SK-N-SH (cell line): ENCODE measurements at regions not wholly inside any gene's neighbourhood (a gene's known extent, or its start where the extent isn't known, plus 50 kb on each side); places are given as distances from the start of the nearest gene placed in this dataset.
"Not testable (repeated sequence)": the region's sequence is repeated elsewhere in the genome, so short reads cannot be mapped to it uniquely, and the experiment has no call there.

Experiments
- CTCF ChIA-PET: fragments of 300-600, 350-600 bp; formaldehyde crosslinking; extraction: SDS; loops from one replicate; lab custom pipeline; 2021; lab: Yijun Ruan, JAX
- POLR2A ChIA-PET: fragments of 350-600 bp; sonication (Branson Sonifier 250); formaldehyde crosslinking; extraction: SDS; loops from one replicate; lab custom pipeline; 2020; ENCODE audit warnings: antibody characterized with exemption, inconsistent platforms; lab: Yijun Ruan, JAX
- DNase-seq: peaks from one replicate; pipeline ENCODE4 v3.0.0; 2012
- H2AFZ ChIP-seq: fragments of 200-600 bp; sonication (generic); 2 replicates; pipeline ENCODE4 v1.8.1; 2016; ENCODE audit warnings: antibody characterized with exemption, mild to moderate bottlenecking, low read depth
- H3F3A ChIP-seq: fragments of 200-600 bp; sonication (generic); replicated peaks from 2 replicates; pipeline ENCODE3; 2016; ENCODE audit warnings: antibody characterized with exemption, mild to moderate bottlenecking; ENCODE audit not compliant: insufficient read depth
- H3K27ac ChIP-seq, 2 experiments: fragments of 200-500 bp in 1 of 2; fragments of 200-600 bp in 1 of 2; sonication (Bioruptor generic) in 1 of 2; sonication (generic), shearing (Covaris generic) in 1 of 2; 2 replicates each; pipeline versions ENCODE4 v1.5.1 to v1.6.1; 2014 to 2016; ENCODE audit warnings: low read depth in 2 of 2, inconsistent platforms in 1 of 2, low read length in 1 of 2, mild to moderate bottlenecking in 1 of 2, mixed read lengths in 1 of 2
- H3K27me3 ChIP-seq: fragments of 200-600 bp; sonication (generic), shearing (Covaris generic); 2 replicates; pipeline ENCODE4 v1.6.1; 2016; ENCODE audit warnings: mixed run types; ENCODE audit not compliant: insufficient read depth
- H3K36me3 ChIP-seq, 2 experiments: fragments of 200-500 bp in 1 of 2; fragments of 200-600 bp in 1 of 2; sonication (Bioruptor generic) in 1 of 2; sonication (generic) in 1 of 2; replicated peaks in 1 of 2; 2 replicates each; pipeline versions ENCODE3 to v1.5.1; 2014 to 2016; ENCODE audit warnings: low read length in 1 of 2, mild to moderate bottlenecking in 1 of 2; ENCODE audit not compliant: insufficient read depth in 2 of 2, control insufficient read depth in 1 of 2
- H3K4me1 ChIP-seq, 2 experiments: fragments of 200-500 bp in 1 of 2; fragments of 200-600 bp in 1 of 2; sonication (Bioruptor generic) in 1 of 2; sonication (generic), shearing (Covaris generic) in 1 of 2; 2 replicates each; pipeline versions ENCODE4 v1.5.1 to v1.6.1; 2014 to 2016; ENCODE audit warnings: low read depth in 1 of 2, low read length in 1 of 2, mixed run types in 1 of 2; ENCODE audit not compliant: insufficient read depth in 2 of 2, control insufficient read depth in 1 of 2
- H3K4me2 ChIP-seq: fragments of 200-600 bp; sonication (generic), shearing (Covaris generic); 2 replicates; pipeline ENCODE4 v1.6.1; 2017; ENCODE audit warnings: mixed run types
- H3K4me3 ChIP-seq, 2 experiments: fragments of 200-500 bp in 1 of 2; fragments of 200-600 bp in 1 of 2; sonication (Bioruptor generic) in 1 of 2; sonication (generic), shearing (Covaris generic) in 1 of 2; 2 replicates each; pipeline versions ENCODE4 v1.5.1 to v1.8.1; 2014 to 2016; ENCODE audit warnings: low read depth in 2 of 2, inconsistent platforms in 1 of 2, low read length in 1 of 2, mild to moderate bottlenecking in 1 of 2, mixed read lengths in 1 of 2, moderate library complexity in 1 of 2
- H3K79me2 ChIP-seq: fragments of 200-600 bp; sonication (generic); 2 replicates; pipeline ENCODE4 v1.8.1; 2017; ENCODE audit warnings: mild to moderate bottlenecking; ENCODE audit not compliant: insufficient read depth
- H3K9ac ChIP-seq: fragments of 200-600 bp; sonication (generic); 2 replicates; pipeline ENCODE4 v1.6.1; 2017; ENCODE audit warnings: mixed run types
- H3K9me2 ChIP-seq: fragments of 200-600 bp; sonication (generic); 2 replicates; pipeline ENCODE4 v1.6.1; 2017; ENCODE audit warnings: mixed run types
- H3K9me3 ChIP-seq: fragments of 200-600 bp; sonication (generic); 2 replicates; pipeline ENCODE4 v1.6.1; 2017; ENCODE audit warnings: mixed run types, mild to moderate bottlenecking, moderate library complexity
- H4K20me1 ChIP-seq: fragments of 200-600 bp; sonication (generic); 2 replicates; pipeline ENCODE4 v1.6.1; 2017; ENCODE audit warnings: mild to moderate bottlenecking, mixed run types; ENCODE audit not compliant: insufficient read depth
- EP300 ChIP-seq, 2 experiments: IDR thresholded peaks; 2 replicates each; pipeline versions ENCODE4 v1.4.0 to v1.6.1; 2012; ENCODE audit warnings: borderline replicate concordance in 1 of 2, low read depth in 1 of 2, low read length in 1 of 2
- EZH2phosphoT487 ChIP-seq: fragments of 200-600 bp; sonication (generic); IDR thresholded peaks from 2 replicates; pipeline ENCODE4 v1.6.1; 2017; ENCODE audit warnings: low read depth, mixed run types, mild to moderate bottlenecking, antibody characterized with exemption, moderate library complexity, borderline replicate concordance
- FOSL2 ChIP-seq: IDR thresholded peaks from 2 replicates; pipeline ENCODE4 v1.4.0; 2012; ENCODE audit warnings: low read depth, mild to moderate bottlenecking, moderate library complexity, borderline replicate concordance
- GABPA ChIP-seq: IDR thresholded peaks from 2 replicates; pipeline ENCODE4 v1.4.0; 2012; ENCODE audit warnings: low read depth, mild to moderate bottlenecking
- JUND ChIP-seq: IDR thresholded peaks from 2 replicates; pipeline ENCODE4 v1.4.0; 2012
- MEF2A ChIP-seq: IDR thresholded peaks from 2 replicates; pipeline ENCODE4 v1.4.0; 2012; ENCODE audit warnings: low read depth, borderline replicate concordance
- MXI1 ChIP-seq: IDR thresholded peaks from 2 replicates; pipeline ENCODE4 v1.6.1; 2012; ENCODE audit warnings: mild to moderate bottlenecking, low read depth, low read length, improper control_type of control experiment
- NFIC ChIP-seq: IDR thresholded peaks from 2 replicates; pipeline ENCODE4 v1.4.0; 2012; ENCODE audit warnings: borderline replicate concordance
- NRF1 ChIP-seq: IDR thresholded peaks from 2 replicates; pipeline ENCODE4 v1.6.1; 2012; ENCODE audit warnings: low read depth, mild to moderate bottlenecking, low read length
- POLR2AphosphoS5 ChIP-seq: IDR thresholded peaks from 2 replicates; pipeline ENCODE4 v1.6.1; 2012; ENCODE audit warnings: low read depth, low read length
- RCOR1 ChIP-seq: fragments of 150-350 bp; IDR thresholded peaks from 2 replicates; pipeline ENCODE4 v1.6.1; 2017; ENCODE audit warnings: antibody characterized with exemption, low read length
- RXRA ChIP-seq: IDR thresholded peaks from 2 replicates; pipeline ENCODE4 v1.4.0; 2012; ENCODE audit warnings: low read depth, mild to moderate bottlenecking, borderline replicate concordance
- SIN3A ChIP-seq: IDR thresholded peaks from 2 replicates; pipeline ENCODE4 v1.6.1; 2012; ENCODE audit warnings: low read depth, mild to moderate bottlenecking, low read length, moderate library complexity, borderline replicate concordance
- TCF12 ChIP-seq: IDR thresholded peaks from 2 replicates; pipeline ENCODE4 v1.4.0; 2012
- WGBS: methylation state at CpG from one replicate; pipeline ENCODE4 v1.1.6; 2017; ENCODE audit warnings: low lambda C conversion rate; 5-methylcytosine and 5-hydroxymethylcytosine counted together
- TF ChIP-seq, protein P1 (sequence below): IDR thresholded peaks from 2 replicates; pipeline ENCODE4 v1.4.0; 2012; ENCODE audit warnings: low read depth, borderline replicate concordance
- TF ChIP-seq, protein P2 (sequence below): fragments of 150-350 bp; IDR thresholded peaks from 2 replicates; pipeline ENCODE4 v1.6.1; 2017; ENCODE audit warnings: antibody characterized with exemption, low read length, low read depth, borderline replicate concordance
- TF ChIP-seq, protein P3 (sequence below): IDR thresholded peaks from 2 replicates; pipeline ENCODE4 v1.6.1; 2012; ENCODE audit warnings: mild to moderate bottlenecking, low read depth, low read length, moderate library complexity

DNA sequence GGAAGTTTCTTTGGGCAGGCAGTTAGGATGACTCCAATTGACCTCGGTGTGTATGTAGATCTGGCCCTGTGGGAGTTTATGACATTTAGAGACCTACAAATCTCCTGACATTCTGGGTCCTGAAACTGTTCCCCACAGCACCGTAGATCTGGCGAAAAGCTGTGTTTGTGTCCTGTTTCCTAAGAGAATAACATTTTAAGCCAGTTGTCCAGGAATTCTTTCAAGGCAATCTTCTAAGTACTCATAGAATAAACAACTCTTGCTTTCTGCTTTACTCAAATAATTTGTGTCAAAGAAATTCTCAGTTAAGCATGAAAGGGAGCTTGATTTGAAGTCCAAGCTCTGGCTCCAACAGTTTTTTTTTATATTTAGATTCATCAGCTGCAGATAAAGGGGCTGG, 78.5 kb upstream of the ELAC2 start:
- Histone ChIP-seq H3K4me1 (no peaks in the 10 kb centered on the region), H3F3A (no peaks in the 10 kb centered on the region), H3K9ac (no peak overlapping the region), H4K20me1 (no peaks in the 10 kb centered on the region), H3K4me2 (no peak overlapping the region), H2AFZ (no peak overlapping the region), H3K36me3 (no peaks in the 10 kb centered on the region), H3K9me3 (no peaks in the 10 kb centered on the region), H3K79me2 (no peaks in the 10 kb centered on the region), H3K27me3 (peaks cover 21% of the 10 kb centered on the region; the same call in 1 of the 2 replicates), H3K4me3 (no peak overlapping the region), H3K9me2 (no peaks in the 10 kb centered on the region), H3K27ac (no peak overlapping the region)
- POLR2A ChIA-PET, result no interaction called here
- no peak for DNase-seq
- CTCF ChIA-PET, result interaction anchor here (1.3 to 1.9 kb wide), 3 partner anchors 13 to 66 kb away, joined by 3 to 4 read pairs (median 4); no protein-coding TSS in a partner anchor
- TF ChIP-seq EZH2phosphoT487, result no peak
- TF ChIP-seq SIN3A, result no peak
- no peak for TF ChIP-seq FOSL2
- 19% methylated on average over 3 of the region's 3 CpGs for WGBS

DNA sequence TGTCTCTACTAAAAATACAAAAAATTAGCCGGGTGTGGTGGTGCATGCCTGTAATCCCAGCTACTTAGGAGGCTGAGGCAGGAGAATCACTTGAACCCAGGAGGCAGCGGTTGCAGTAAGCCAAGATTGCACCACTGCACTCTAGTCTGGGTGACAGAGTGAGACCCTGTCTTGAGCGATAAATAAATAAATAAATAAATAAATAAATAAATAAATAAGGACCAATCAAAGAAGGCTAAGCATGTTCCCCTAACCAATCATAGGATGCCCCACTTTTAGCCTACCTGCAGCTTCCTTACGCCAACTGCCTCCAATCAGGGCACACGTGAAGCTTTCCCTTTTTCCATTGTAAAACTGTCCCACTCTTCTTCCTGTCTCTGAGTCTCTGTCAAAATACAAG, 74.2 kb upstream of the ELAC2 start:
- H4K20me1 ChIP-seq, DNase-seq, H3K4me2 ChIP-seq, H3K36me3 ChIP-seq, H3K9me2 ChIP-seq, H3K4me1 ChIP-seq, H3K27ac ChIP-seq, H3K4me3 ChIP-seq, H3K9me3 ChIP-seq, H3K79me2 ChIP-seq, H3F3A ChIP-seq, H2AFZ ChIP-seq, POLR2A ChIA-PET, H3K9ac ChIP-seq: not testable (repeated sequence)
- CTCF ChIA-PET, result interaction anchor here (1.0 to 1.2 kb wide), 2 partner anchors 21 to 62 kb away, joined by 3 to 4 read pairs; no protein-coding TSS in a partner anchor
- H3K27me3 ChIP-seq, result peaks cover 14% of the 10 kb centered on the region; the same call in 1 of the 2 replicates
- 14% methylated on average over 5 of the region's 5 CpGs for WGBS

DNA sequence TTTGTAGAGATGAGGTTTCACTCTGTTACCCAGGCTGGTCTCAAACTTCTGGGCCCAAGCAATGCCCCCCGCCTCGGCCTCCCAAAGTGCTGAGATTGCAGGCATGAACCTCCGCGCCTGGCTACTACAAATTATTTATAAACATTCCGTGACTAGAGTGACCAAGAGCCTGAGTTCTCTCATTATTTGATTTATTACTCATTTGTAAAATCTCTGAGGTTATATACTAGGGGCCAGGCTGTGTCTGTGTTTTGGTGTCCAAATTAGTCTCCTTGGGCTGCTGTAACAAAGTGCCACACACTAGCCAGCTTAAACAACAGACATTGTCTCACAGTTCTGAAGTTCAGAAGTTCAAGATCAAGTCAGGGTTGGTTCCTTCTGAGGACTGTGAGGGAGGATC, 70.8 kb upstream of the ELAC2 start:
- Histone ChIP-seq H3K9ac (no peak overlapping the region), H3K4me1 (no peaks in the 10 kb centered on the region), H3K4me2 (no peak overlapping the region), H3K27me3 (peaks cover 8% of the 10 kb centered on the region; the same call in 1 of the 2 replicates), H3F3A (no peaks in the 10 kb centered on the region), H3K9me2 (no peaks in the 10 kb centered on the region), H4K20me1 (no peaks in the 10 kb centered on the region), H2AFZ (no peak overlapping the region), H3K36me3 (no peaks in the 10 kb centered on the region), H3K4me3 (no peak overlapping the region), H3K9me3 (no peaks in the 10 kb centered on the region), H3K27ac (no peak overlapping the region), H3K79me2 (no peaks in the 10 kb centered on the region)
- 7% methylated on average over 5 of the region's 5 CpGs for WGBS
- POLR2A ChIA-PET, result no interaction called here
- CTCF ChIA-PET, result interaction anchor here (0.9 to 1.9 kb wide), 3 partner anchors 24 to 58 kb away, joined by 4 to 5 read pairs (median 4); no protein-coding TSS in a partner anchor
- no peak for DNase-seq
- no peak for TF ChIP-seq POLR2AphosphoS5
- no peak for TF ChIP-seq EP300 (IDR thresholded peaks at IDR 0.05; ENCODE audit: borderline replicate concordance in 1 of 2, low read depth in 1 of 2, low read length in 1 of 2)
- no peak for TF ChIP-seq RXRA
- no peak for TF ChIP-seq NFIC
- no peak for TF ChIP-seq GABPA
- TF ChIP-seq, protein P1, sequence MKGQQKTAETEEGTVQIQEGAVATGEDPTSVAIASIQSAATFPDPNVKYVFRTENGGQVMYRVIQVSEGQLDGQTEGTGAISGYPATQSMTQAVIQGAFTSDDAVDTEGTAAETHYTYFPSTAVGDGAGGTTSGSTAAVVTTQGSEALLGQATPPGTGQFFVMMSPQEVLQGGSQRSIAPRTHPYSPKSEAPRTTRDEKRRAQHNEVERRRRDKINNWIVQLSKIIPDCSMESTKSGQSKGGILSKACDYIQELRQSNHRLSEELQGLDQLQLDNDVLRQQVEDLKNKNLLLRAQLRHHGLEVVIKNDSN, result no peak
- TF ChIP-seq MEF2A, result no peak
- no peak for TF ChIP-seq TCF12
- no peak for TF ChIP-seq MXI1
- no peak for TF ChIP-seq NRF1
- TF ChIP-seq, protein P2, sequence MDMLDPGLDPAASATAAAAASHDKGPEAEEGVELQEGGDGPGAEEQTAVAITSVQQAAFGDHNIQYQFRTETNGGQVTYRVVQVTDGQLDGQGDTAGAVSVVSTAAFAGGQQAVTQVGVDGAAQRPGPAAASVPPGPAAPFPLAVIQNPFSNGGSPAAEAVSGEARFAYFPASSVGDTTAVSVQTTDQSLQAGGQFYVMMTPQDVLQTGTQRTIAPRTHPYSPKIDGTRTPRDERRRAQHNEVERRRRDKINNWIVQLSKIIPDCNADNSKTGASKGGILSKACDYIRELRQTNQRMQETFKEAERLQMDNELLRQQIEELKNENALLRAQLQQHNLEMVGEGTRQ, result no peak
- TF ChIP-seq, protein P3, sequence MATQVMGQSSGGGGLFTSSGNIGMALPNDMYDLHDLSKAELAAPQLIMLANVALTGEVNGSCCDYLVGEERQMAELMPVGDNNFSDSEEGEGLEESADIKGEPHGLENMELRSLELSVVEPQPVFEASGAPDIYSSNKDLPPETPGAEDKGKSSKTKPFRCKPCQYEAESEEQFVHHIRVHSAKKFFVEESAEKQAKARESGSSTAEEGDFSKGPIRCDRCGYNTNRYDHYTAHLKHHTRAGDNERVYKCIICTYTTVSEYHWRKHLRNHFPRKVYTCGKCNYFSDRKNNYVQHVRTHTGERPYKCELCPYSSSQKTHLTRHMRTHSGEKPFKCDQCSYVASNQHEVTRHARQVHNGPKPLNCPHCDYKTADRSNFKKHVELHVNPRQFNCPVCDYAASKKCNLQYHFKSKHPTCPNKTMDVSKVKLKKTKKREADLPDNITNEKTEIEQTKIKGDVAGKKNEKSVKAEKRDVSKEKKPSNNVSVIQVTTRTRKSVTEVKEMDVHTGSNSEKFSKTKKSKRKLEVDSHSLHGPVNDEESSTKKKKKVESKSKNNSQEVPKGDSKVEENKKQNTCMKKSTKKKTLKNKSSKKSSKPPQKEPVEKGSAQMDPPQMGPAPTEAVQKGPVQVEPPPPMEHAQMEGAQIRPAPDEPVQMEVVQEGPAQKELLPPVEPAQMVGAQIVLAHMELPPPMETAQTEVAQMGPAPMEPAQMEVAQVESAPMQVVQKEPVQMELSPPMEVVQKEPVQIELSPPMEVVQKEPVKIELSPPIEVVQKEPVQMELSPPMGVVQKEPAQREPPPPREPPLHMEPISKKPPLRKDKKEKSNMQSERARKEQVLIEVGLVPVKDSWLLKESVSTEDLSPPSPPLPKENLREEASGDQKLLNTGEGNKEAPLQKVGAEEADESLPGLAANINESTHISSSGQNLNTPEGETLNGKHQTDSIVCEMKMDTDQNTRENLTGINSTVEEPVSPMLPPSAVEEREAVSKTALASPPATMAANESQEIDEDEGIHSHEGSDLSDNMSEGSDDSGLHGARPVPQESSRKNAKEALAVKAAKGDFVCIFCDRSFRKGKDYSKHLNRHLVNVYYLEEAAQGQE, result no peak
- no peak for TF ChIP-seq RCOR1
- TF ChIP-seq JUND, result no peak
